ENCODE measurements at regions not wholly inside any gene's neighbourhood (a gene's known extent, or its start where the extent isn't known, plus 50 kb on each side); places are given as distances from the start of the nearest gene placed in this dataset.

GRCh38 chr2:123035541-123035940 lies 989.5 kb upstream of the CNTNAP5 start:
- H3K27ac Mint-ChIP-seq (ENCODE audit: low read depth, unreplicated experiment): no peak overlapping the region
- H3K27me3 Mint-ChIP-seq (ENCODE audit: insufficient read depth, unreplicated experiment): no peaks in the 10 kb centered on the region
- no peak overlapping the region for H3K4me3 Mint-ChIP-seq (ENCODE audit: unreplicated experiment)
- DNase-seq (ENCODE audit: unreplicated experiment): no peak
- BruUV-seq (replicated peaks): no TSS peak
- POLR2A ChIA-PET: no interaction called here
- CTCF ChIA-PET: no interaction called here
- H3K9me3 Mint-ChIP-seq (ENCODE audit: unreplicated experiment): peaks cover 13% of the 10 kb centered on the region
- intact Hi-C loops (cut with micrococcal nuclease): no loop called here
- no peaks in the 10 kb centered on the region for H3K4me1 Mint-ChIP-seq (ENCODE audit: insufficient read depth, unreplicated experiment)
- H3K36me3 Mint-ChIP-seq (ENCODE audit: insufficient read depth, unreplicated experiment): no peaks in the 10 kb centered on the region
- no peak for TF ChIP-seq CTCF (IDR thresholded peaks at IDR 0.05; ENCODE audit: unreplicated experiment)

- CTCF ChIA-PET: no interaction called here
- Mint-ChIP-seq H3K27ac (ENCODE audit: low read depth, unreplicated experiment) (no peak overlapping the region), H3K4me3 (ENCODE audit: unreplicated experiment) (no peak overlapping the region), H3K27me3 (ENCODE audit: insufficient read depth, unreplicated experiment) (no peaks in the 10 kb centered on the region), H3K36me3 (ENCODE audit: insufficient read depth, unreplicated experiment) (no peaks in the 10 kb centered on the region), H3K4me1 (ENCODE audit: insufficient read depth, unreplicated experiment) (no peaks in the 10 kb centered on the region), H3K9me3 (ENCODE audit: unreplicated experiment) (peaks cover 13% of the 10 kb centered on the region)
- no peak for DNase-seq (ENCODE audit: unreplicated experiment)
- intact Hi-C loops (cut with micrococcal nuclease): no loop called here
- no peak for TF ChIP-seq CTCF (IDR thresholded peaks at IDR 0.05; ENCODE audit: unreplicated experiment)
- POLR2A ChIA-PET: no interaction called here
- BruUV-seq (replicated peaks): no TSS peak
Measured at GRCh38 chr2:123036300-123036699, 988.8 kb upstream of the CNTNAP5 start.

- Mint-ChIP-seq H3K4me3 (ENCODE audit: unreplicated experiment) (no peak overlapping the region), H3K36me3 (ENCODE audit: insufficient read depth, unreplicated experiment) (no peaks in the 10 kb centered on the region), H3K9me3 (ENCODE audit: unreplicated experiment) (no peaks in the 10 kb centered on the region), H3K27me3 (ENCODE audit: insufficient read depth, unreplicated experiment) (no peaks in the 10 kb centered on the region), H3K4me1 (ENCODE audit: insufficient read depth, unreplicated experiment) (no peaks in the 10 kb centered on the region), H3K27ac (ENCODE audit: low read depth, unreplicated experiment) (no peak overlapping the region)
- no peak for DNase-seq (ENCODE audit: unreplicated experiment)
- ChIA-PET CTCF (interaction anchor here (0.6 kb wide), 1 partner anchor 1707 kb away, joined by 3 read pairs; no protein-coding TSS in a partner anchor), POLR2A (interaction anchor here (0.6 kb wide), 1 partner anchor 390 kb away, joined by 3 read pairs; no protein-coding TSS in a partner anchor)
- TF ChIP-seq CTCF (IDR thresholded peaks at IDR 0.05; ENCODE audit: unreplicated experiment): no peak
- intact Hi-C loops (cut with micrococcal nuclease): no loop called here
- BruUV-seq (replicated peaks): no TSS peak
Measured at GRCh38 chr2:123040506-123040905, 984.6 kb upstream of the CNTNAP5 start.

GRCh38 chr2:123043458-123043857 lies 981.6 kb upstream of the CNTNAP5 start:
- H3K27ac Mint-ChIP-seq (ENCODE audit: low read depth, unreplicated experiment): no peak overlapping the region
- ChIA-PET POLR2A (no interaction called here), CTCF (no interaction called here)
- intact Hi-C loops (cut with micrococcal nuclease): no loop called here
- H3K4me3 Mint-ChIP-seq (ENCODE audit: unreplicated experiment): no peak overlapping the region
- H3K4me1 Mint-ChIP-seq (ENCODE audit: insufficient read depth, unreplicated experiment): no peaks in the 10 kb centered on the region
- H3K9me3 Mint-ChIP-seq (ENCODE audit: unreplicated experiment): peaks cover 8% of the 10 kb centered on the region
- TF ChIP-seq CTCF (IDR thresholded peaks at IDR 0.05; ENCODE audit: unreplicated experiment): no peak
- no peak for DNase-seq (ENCODE audit: unreplicated experiment)
- no TSS peak for BruUV-seq (replicated peaks)
- H3K36me3 Mint-ChIP-seq (ENCODE audit: insufficient read depth, unreplicated experiment): no peaks in the 10 kb centered on the region
- H3K27me3 Mint-ChIP-seq (ENCODE audit: insufficient read depth, unreplicated experiment): no peaks in the 10 kb centered on the region
